Fibroblast of lung (primary cell): ENCODE measurements at regions not wholly inside any gene's neighbourhood (a gene's known extent, or its start where the extent isn't known, plus 50 kb on each side); places are given as distances from the start of the nearest gene placed in this dataset.

Experiments used
- EZH2 ChIP-seq: IDR thresholded peaks from 2 replicates; pipeline ENCODE4 v1.5.1; 2012; ENCODE audit warnings: low read length, control low read depth, mild to moderate bottlenecking; ENCODE audit errors: missing control alignments
- TF ChIP-seq, protein P1 (sequence below), 2 donors: IDR thresholded peaks in 1 of 2; conservative IDR thresholded peaks in 1 of 2; 1 replicate in 1 of 2; 2 replicates in 1 of 2; pipeline ENCODE4 v1.5.1; 2011 to 2012; ENCODE audit warnings: low read length in 2 of 2, control low read depth in 1 of 2, inconsistent platforms in 1 of 2, low read depth in 1 of 2, mild to moderate bottlenecking in 1 of 2

DNA sequence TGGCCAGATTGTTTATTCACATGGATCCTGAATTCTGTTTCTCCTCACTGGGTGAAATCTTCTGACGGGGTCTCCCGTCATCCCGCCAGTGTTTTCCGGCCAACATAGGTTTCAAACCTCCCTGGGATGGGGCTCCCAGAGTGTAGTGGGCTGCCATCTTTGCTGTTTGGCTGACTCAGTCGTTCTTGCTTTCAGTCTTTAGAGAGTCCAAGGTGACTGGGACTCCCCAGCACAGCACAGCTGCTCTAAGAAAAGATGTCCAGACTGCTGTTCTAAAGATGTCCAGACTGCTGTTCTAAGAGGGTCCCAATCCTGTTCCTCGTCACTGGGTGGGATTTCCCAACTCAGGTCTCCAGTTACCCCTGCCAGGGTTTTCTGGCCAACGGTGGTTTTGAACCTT, 801.9 kb upstream of the IGFBP3 start:
- TF ChIP-seq, protein P1, sequence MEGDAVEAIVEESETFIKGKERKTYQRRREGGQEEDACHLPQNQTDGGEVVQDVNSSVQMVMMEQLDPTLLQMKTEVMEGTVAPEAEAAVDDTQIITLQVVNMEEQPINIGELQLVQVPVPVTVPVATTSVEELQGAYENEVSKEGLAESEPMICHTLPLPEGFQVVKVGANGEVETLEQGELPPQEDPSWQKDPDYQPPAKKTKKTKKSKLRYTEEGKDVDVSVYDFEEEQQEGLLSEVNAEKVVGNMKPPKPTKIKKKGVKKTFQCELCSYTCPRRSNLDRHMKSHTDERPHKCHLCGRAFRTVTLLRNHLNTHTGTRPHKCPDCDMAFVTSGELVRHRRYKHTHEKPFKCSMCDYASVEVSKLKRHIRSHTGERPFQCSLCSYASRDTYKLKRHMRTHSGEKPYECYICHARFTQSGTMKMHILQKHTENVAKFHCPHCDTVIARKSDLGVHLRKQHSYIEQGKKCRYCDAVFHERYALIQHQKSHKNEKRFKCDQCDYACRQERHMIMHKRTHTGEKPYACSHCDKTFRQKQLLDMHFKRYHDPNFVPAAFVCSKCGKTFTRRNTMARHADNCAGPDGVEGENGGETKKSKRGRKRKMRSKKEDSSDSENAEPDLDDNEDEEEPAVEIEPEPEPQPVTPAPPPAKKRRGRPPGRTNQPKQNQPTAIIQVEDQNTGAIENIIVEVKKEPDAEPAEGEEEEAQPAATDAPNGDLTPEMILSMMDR (conservative IDR thresholded peaks at IDR 0.05 in 1 of 2, IDR thresholded peaks at IDR 0.05 in 1 of 2; ENCODE audit: low read depth in 1 of 2, low read length in 2 of 2): no peak
- no peak for TF ChIP-seq EZH2
